Gastrocnemius medialis (tissue), 4 donors: ENCODE measurements at regions not wholly inside any gene's neighbourhood (a gene's known extent, or its start where the extent isn't known, plus 50 kb on each side); places are given as distances from the start of the nearest gene placed in this dataset.

Experiments used
- CTCF ChIP-seq, 5 experiments: fragments of 450-650 bp in 3 of 5; fragments of 200-600 bp in 2 of 5; sonication (generic) in 2 of 5; IDR thresholded peaks in 4 of 5; conservative IDR thresholded peaks in 1 of 5; 1 replicate in 4 of 5; 2 replicates in 1 of 5; pipeline ENCODE4 v1.5.1; 2016 to 2019; ENCODE audit warnings: antibody characterized with exemption in 5 of 5, mild to moderate bottlenecking in 3 of 5, moderate library complexity in 3 of 5
- POLR2A ChIP-seq, 2 donors: fragments of 450-650 bp; IDR thresholded peaks; one replicate each; pipeline ENCODE4 v1.6.1; 2017; ENCODE audit warnings: antibody characterized with exemption in 2 of 2, mild to moderate bottlenecking in 2 of 2, moderate library complexity in 2 of 2

- TF ChIP-seq CTCF (IDR thresholded peaks at IDR 0.05 in 4 of 5, conservative IDR thresholded peaks at IDR 0.05 in 1 of 5), result no peak
- TF ChIP-seq POLR2A (IDR thresholded peaks at IDR 0.05), result no peak
Observed at GRCh38 chr3:103904991-103905390, 1461.7 kb upstream of the ALCAM start.
